Left cardiac atrium (tissue), 4 donors: ENCODE measurements at regions not wholly inside any gene's neighbourhood (a gene's known extent, or its start where the extent isn't known, plus 50 kb on each side); places are given as distances from the start of the nearest gene placed in this dataset.

ENCODE experiments used
- ATAC-seq, 2 donors: fragments of 200-7000 bp; cut with Tn5 transposase; one replicate each; pipeline ENCODE4 v1.9.1; 2020; ENCODE audit warnings: mild to moderate bottlenecking in 2 of 2, moderate library complexity in 2 of 2
- DNase-seq: peaks from one replicate; pipeline ENCODE4 v3.0.0-alpha.2; 2020
- intact Hi-C, 2 donors: fragments of 100-400 bp; cut with DNase I; formaldehyde crosslinking; loops; one replicate each; pipeline versions ENCODE4 v1.14.1 to v1.15.1; 2022 to 2023
- donor health status: DM: no; HTN: yes; CAD: no.
- donor health status: DM: no; HTN: yes; CAD: no; lungs with severe emphysema.
- donor health status: DM: yes; HTN: yes; CAD: no.
- donor health status: Dilated cardiomyopathy.

DNA sequence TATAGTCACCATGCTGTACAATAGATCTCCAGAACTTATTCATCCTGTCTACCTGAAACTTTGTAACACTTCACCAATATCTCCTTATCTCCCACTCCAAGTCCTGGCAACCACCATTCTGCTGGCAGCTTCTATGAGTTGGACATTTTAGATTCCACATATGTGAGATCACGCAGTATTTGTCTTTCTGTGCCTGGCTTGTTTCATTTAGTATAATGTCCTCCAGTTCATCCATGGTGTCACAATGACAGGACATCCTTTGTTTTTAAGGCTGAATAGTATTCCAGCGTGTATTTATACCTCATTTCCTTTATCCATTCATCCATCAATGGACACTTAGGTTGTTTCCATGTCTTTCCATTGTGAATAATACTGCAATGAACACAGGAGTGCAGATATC, 198.7 kb downstream of the QDPR start:
- peak in 1 of 2 donors; percentile 53 for ATAC-seq
- no peak for DNase-seq
- intact Hi-C loops, result no loop called here

DNA sequence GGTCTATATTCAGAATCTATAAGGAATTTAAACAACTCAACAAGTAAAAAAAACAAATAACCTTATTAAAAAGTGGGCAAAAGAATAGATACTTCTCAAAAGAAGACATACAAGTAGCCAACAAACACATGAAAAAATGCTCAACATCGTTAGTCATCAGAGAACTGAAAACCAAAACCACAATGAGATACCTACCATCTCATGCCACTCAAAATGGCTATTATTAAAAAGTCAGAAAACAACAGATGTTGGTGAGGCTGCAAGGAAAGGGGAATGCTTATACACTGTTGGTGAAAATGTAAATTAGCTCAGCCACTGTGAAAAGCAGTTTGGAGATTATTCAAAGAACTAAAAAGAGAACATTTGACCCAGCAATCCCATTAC, 201.6 kb downstream of the QDPR start:
- DNase-seq (no peak), ATAC-seq (no peak)
- intact Hi-C loops, result no loop called here

DNA sequence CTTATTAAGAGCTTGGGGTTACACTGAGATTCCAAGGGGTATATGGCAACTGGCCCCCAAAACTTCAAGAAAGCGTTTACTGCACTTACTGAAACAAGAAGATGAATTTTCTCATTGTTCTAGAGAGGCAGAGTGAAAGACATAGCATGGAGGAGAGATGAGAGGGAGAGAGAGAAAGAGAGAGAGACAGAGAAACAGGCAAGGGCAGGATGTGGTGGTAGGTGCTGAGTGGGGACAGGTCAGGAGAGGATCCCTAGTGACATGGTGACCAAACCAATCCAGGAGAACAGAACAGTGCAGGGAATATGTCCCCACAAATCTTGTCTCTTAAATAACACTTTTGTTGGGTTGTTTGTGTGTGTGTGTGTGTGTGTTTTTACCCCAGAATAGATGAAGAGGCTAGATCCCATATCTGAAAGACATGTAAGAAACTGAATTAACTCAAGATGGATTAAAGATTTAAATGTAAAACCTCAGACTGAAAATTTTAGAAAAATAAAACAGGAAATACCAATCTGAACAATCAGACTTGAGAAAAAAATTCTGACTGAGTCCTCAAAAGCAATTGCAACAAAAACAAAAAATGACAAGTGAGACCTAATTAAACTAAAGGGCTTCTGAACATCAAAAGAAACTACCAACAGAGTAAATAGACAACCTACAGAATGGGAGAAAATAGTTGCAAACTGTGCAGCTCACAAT, 202.2 kb downstream of the QDPR start:
- intact Hi-C loops, result no loop called here
- no peak for DNase-seq

DNA sequence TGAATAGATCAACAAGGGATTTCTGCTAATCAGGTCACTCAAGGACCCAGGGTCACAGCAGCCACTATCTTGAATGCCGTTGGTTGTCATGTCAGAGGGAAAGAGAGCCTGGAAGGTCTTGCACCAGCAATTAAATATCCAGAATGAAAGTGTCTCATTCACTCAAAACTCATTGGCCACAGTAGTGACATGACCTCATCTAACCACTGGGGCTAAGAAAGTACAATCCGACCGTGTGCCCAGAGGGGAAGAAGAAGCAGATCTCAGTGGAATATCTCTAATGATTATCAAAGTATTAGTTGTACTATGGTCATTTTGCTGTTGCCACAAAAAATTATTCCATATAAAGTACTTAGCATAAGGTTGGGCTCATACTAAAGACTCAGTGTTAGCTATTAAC, 210.0 kb downstream of the QDPR start:
- ATAC-seq, result no peak
- DNase-seq, result no peak
- intact Hi-C loops, result no loop called here

More for the DNA sequence above, 202.2 kb downstream of the QDPR start:
- no peak for ATAC-seq

- intact Hi-C loops, result no loop called here
- ATAC-seq, result no peak
- DNase-seq, result no peak
These were observed 210.6 kb downstream of the QDPR start for GRCh38 chr4:17301266-17301665.

- DNase-seq, result no peak
- intact Hi-C loops, result no loop called here
- ATAC-seq, result no peak
These were observed 214.7 kb downstream of the QDPR start for GRCh38 chr4:17296921-17297890.

- no peak for ATAC-seq
- no peak for DNase-seq
- intact Hi-C loops, result no loop called here
These were observed 218.0 kb downstream of the QDPR start for GRCh38 chr4:17293901-17294300.

DNA sequence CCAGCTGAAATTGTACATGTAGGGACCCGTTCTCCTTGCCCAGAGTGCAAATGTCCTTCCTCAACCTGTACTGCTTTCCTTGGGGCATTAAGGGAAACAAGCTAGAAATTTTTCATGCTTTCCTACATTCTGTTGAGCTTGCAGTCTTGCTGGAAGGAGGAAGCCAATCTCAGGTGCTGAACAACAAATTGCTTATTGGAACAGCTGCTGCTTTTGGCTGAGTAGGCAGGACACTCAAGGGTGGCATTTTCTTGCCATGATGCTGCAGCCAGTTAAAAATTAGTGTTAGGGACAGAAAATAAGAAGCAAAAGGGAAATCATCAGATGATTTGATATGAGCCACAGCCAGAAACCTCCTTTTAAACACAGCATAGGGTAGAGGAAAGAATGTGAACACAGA, 223.7 kb downstream of the QDPR start:
- no peak for ATAC-seq
- intact Hi-C loops, result no loop called here
- no peak for DNase-seq

DNA sequence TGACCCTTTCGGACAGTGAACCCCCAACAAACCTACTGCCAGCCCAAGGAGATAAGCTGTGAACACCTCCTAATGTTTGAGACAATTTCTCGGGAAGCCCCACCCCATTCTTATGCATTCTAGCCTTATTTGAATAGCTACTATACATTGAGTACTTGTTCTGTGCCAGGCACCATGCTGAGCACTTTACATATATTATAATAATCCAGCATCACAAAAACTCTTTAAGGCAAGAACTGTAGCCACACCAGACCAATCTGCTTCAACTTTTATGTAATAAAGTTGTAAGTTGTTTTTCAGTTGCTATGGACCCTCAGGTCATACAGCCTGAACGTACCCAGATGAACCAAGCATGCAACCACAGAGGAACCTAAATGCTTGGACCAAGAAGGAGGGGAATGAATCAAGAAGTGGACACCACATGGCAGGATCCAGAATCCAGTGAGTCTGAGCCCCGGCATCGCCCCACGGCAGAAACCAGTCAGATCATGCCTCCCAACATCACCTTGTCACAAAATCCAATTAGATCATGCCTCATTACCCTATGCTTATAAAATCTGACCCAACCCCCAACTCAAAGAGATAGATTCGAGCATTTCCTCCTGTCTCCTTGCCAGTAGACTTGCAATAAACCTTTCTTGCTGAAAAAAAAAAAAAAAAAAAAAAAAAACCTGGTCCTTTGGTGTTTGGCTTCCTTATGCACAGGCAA, 225.0 kb downstream of the QDPR start:
- no peak for ATAC-seq
- DNase-seq, result no peak
- intact Hi-C loops, result no loop called here

DNA sequence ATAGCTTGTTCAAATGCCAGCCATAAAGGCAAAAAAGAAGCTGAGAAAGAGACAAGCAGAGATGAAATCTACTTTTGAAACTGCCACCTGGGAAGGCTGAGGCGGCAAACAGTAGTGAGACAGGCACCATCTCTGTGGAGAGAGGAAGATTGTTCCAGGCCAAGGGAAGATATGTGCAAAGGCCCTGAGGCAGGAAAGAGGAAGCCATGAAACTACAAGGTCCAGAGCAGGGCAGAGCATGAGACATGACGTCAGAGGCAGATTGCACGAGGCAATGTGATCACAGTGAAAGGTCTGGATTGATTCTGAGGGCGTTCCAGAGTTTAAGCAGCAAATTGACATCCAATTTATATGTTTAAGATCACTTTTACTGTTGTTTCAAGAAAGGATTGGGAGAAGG, 226.1 kb downstream of the QDPR start:
- DNase-seq, result no peak
- intact Hi-C loops, result no loop called here
- ATAC-seq, result no peak

- peak; percentile 60 to 72 for ATAC-seq
- DNase-seq, result peak; percentile 27
- intact Hi-C loops, result no loop called here
These were observed 227.3 kb downstream of the QDPR start for GRCh38 chr4:17284323-17285175.

- DNase-seq (no peak), ATAC-seq (no peak)
- intact Hi-C loops, result no loop called here
These were observed 228.1 kb downstream of the QDPR start for GRCh38 chr4:17283832-17284231.

GRCh38 chr4:17283251-17283650, 228.6 kb downstream of the QDPR start:
- no peak for ATAC-seq
- intact Hi-C loops, result no loop called here
- DNase-seq, result no peak

- intact Hi-C loops, result no loop called here
- DNase-seq (no peak), ATAC-seq (no peak)
These were observed 231.4 kb downstream of the QDPR start for GRCh38 chr4:17280261-17281018.

- ATAC-seq (peak; percentile 85 to 89), DNase-seq (peak; percentile 59)
- intact Hi-C loops, result no loop called here
These were observed 235.1 kb downstream of the QDPR start for GRCh38 chr4:17276776-17277175.

DNA sequence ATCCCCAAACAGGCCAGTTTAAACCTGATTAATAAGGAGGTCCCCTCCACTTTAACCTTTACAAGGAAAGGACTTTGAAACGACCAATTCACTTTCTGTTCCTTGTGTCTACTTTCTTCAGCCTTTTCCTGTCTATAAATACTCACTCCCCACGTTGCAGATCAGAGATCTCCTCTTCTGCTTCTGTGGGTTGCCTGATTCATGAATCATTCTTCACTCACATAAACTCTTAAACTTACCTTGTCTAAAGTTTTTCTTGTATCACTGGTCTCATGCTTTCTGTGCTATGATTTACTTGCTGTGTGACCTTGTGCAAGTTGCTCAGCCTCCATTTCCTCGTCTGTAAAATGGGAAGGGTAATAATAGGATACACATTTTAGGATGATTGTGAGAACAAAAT, 236.1 kb downstream of the QDPR start:
- intact Hi-C loops, result no loop called here
- ATAC-seq (no peak), DNase-seq (no peak)

GRCh38 chr4:17273047-17273446, 238.8 kb downstream of the QDPR start:
- ATAC-seq, result no peak
- intact Hi-C loops, result no loop called here

DNA sequence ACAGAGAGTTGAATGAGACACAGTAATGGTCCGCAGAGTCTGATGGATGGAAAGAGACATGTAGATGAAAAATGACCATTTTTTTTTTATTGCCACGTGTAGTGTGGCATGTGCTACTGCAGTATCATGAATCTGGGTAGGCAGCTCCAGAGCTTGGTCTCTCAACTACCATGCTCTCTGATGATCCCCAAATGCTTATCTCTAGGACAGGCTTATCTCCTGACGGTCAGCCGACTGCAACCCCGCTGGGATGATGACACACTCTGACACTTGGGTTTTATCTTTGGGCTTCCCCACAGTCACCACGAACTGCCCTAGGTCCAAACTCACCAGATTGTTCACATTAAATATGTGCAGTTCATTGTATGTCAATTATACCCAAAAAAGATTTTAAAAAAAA, 239.7 kb downstream of the QDPR start:
- DNase-seq, result no peak
- ATAC-seq, result peak in 1 of 2 donors; percentile 62
- intact Hi-C loops, result no loop called here

More at GRCh38 chr4:17273047-17273446, 238.8 kb downstream of the QDPR start:
- DNase-seq, result no peak
